SJCRH30 (cell line): ENCODE measurements at regions not wholly inside any gene's neighbourhood (a gene's known extent, or its start where the extent isn't known, plus 50 kb on each side); places are given as distances from the start of the nearest gene placed in this dataset.

Experiments used
- DNase-seq, 2 experiments: peaks; one replicate each; pipeline ENCODE4 v3.0.0-alpha.2; 2015 to 2020
- H3K27ac ChIP-seq: fragments of 250-450 bp; sonication (Bioruptor Pico); 2 replicates; pipeline ENCODE4 v1.5.1; 2020; ENCODE audit warnings: mild to moderate bottlenecking, moderate library complexity
- H3K27me3 ChIP-seq: fragments of 250-450 bp; sonication (Bioruptor Pico); 2 replicates; pipeline ENCODE4 v1.5.1; 2020; ENCODE audit warnings: mild to moderate bottlenecking, moderate library complexity
- H3K36me3 ChIP-seq: fragments of 250-450 bp; sonication (Bioruptor Pico); 2 replicates; pipeline ENCODE4 v1.5.1; 2020; ENCODE audit warnings: mild to moderate bottlenecking, moderate library complexity
- H3K4me1 ChIP-seq: fragments of 250-450 bp; sonication (Bioruptor Pico); 2 replicates; pipeline ENCODE4 v1.5.1; 2020; ENCODE audit warnings: mild to moderate bottlenecking, moderate library complexity
- H3K4me3 ChIP-seq: fragments of 250-450 bp; sonication (Bioruptor Pico); 2 replicates; pipeline ENCODE4 v1.5.1; 2020; ENCODE audit warnings: mild to moderate bottlenecking, moderate library complexity
- H3K9me3 ChIP-seq: fragments of 250-450 bp; sonication (Bioruptor Pico); replicated peaks from 2 replicates; pipeline ENCODE4 v1.5.1; 2020; ENCODE audit warnings: mild to moderate bottlenecking, moderate library complexity

DNA sequence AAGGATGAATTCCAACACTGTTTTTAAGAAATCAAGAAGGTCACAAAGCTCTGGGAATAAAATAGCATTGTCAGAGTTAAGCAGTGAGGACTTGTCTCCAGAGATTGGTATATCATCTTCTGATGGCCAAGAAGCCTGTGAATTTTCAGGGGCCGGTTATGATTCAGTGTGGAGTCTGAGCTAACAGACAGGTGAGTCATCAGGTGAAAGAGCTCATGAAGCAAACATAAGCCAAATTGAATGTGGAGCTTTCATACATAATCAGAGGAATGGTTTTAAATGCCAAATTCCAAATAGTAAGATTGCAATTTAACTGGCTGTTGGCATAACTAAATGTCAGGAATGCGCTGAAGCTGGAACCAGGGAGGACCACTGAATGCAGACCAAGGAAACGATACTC, 494.2 kb downstream of the MTRR start:
- no peaks in the 10 kb centered on the region for H3K36me3 ChIP-seq
- H3K27ac ChIP-seq = no peak overlapping the region
- no peaks in the 10 kb centered on the region for H3K4me1 ChIP-seq
- no peaks in the 10 kb centered on the region for H3K27me3 ChIP-seq
- no peak overlapping the region for H3K4me3 ChIP-seq
- DNase-seq = no peak
- no peaks in the 10 kb centered on the region for H3K9me3 ChIP-seq

DNA sequence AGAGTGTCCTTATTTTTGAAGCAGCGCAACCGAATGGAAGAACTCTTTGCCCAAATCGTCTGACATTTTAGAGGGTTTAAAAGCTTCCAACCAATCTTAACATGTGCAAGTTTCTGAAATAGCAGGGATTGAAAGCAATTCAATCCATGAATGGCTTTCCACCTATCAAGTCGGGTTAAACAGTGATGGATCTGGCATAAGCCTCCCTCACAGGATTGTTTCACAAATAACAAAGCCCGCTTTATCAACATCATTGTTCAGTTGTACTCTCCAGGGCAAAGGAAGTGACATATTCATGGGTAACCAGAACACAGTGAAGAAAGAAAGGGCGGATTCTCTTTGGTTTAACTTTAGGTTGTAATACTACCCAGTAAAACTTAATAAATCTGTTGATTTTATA, 497.3 kb downstream of the MTRR start:
- Histone ChIP-seq H3K27ac (no peak overlapping the region), H3K4me3 (no peak overlapping the region), H3K4me1 (no peaks in the 10 kb centered on the region), H3K36me3 (no peaks in the 10 kb centered on the region), H3K9me3 (no peaks in the 10 kb centered on the region), H3K27me3 (no peaks in the 10 kb centered on the region)
- DNase-seq = no peak

DNA sequence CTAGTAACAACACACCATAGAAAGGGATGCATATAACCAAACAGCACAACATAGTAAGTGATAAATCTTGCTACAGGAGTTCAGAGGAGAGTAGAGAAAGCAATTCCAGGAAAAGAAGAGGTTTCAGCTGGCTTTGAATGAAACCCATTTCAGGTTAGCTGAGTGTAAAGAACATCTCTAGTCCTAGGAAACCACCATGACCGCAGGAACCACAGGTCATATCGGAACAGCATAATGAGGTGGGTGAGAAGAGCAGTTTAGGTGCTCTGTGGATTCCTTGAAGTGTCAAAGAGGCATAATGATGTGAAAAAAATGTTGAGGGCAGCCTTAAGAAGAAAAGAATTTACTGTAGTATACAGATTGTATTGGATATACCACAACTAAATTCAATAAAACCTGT, 507.5 kb downstream of the MTRR start:
- Histone ChIP-seq H3K27ac (no peak overlapping the region), H3K4me3 (no peak overlapping the region), H3K9me3 (no peaks in the 10 kb centered on the region), H3K4me1 (no peaks in the 10 kb centered on the region), H3K27me3 (no peaks in the 10 kb centered on the region), H3K36me3 (no peaks in the 10 kb centered on the region)
- no peak for DNase-seq

DNA sequence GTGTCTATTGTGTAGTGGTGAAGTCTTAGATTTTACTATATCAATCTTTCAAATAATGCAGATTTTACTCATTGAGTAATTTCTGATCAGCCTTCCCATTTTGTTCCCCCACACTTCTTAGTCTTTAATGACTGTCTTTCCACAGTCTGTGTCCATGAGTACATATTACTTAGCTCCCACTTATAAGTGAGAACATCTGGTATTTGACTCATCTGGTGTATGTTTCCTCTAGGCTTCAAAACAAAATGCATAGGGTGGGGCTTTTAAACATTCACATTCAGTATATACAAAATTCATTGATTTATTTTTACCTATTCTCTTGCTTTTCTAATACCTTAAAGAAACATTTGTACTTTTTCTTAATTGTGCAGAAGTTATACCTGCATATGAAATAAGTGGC, 513.0 kb downstream of the MTRR start:
- no peak overlapping the region for H3K4me3 ChIP-seq
- H3K27ac ChIP-seq = no peak overlapping the region
- DNase-seq = no peak
- H3K4me1 ChIP-seq = no peaks in the 10 kb centered on the region
- no peaks in the 10 kb centered on the region for H3K36me3 ChIP-seq
- H3K9me3 ChIP-seq = no peaks in the 10 kb centered on the region
- no peaks in the 10 kb centered on the region for H3K27me3 ChIP-seq

DNA sequence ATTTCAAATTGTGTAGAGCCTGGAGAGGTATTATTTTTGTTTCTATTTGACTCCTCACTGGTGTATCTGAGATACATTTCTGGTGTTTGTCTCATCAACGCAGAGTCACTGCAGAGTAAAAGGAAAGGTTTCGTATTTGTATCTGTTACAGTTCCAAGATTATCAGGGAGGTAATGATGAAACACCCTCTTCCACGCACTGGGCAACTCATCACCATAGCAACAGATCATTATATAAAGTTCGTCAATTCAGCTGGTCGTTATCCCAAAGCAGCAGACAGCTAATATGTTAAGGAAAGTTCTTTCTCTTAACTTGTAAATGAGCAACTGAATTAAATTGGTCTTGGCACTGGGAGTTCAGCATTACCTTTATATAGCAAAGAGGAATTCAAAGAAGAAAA, 513.5 kb downstream of the MTRR start:
- Histone ChIP-seq H3K4me3 (no peak overlapping the region), H3K9me3 (no peaks in the 10 kb centered on the region), H3K27me3 (no peaks in the 10 kb centered on the region), H3K36me3 (no peaks in the 10 kb centered on the region), H3K27ac (no peak overlapping the region), H3K4me1 (no peaks in the 10 kb centered on the region)
- DNase-seq = no peak

DNA sequence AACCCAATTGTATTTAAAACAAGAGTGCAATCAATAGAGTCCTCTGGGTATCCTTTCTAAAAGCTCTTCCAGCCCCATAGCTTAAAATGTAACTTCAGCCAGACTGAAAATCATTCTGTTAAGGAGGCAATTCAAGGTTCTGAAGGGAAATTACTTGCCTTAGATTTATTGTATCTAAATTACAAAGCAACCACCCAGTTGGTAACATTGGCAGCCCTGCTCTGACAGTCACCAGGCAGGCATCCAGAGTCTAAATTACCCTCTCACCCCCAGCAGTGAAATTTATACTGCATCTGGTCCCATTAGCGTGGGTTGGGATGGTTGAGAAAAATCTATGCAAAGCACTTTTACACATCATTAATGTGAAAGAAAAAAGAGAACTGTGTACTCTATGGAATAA, 514.7 kb downstream of the MTRR start:
- Histone ChIP-seq H3K27ac (no peak overlapping the region), H3K36me3 (no peaks in the 10 kb centered on the region), H3K27me3 (no peaks in the 10 kb centered on the region), H3K4me1 (no peaks in the 10 kb centered on the region), H3K9me3 (no peaks in the 10 kb centered on the region), H3K4me3 (no peak overlapping the region)
- DNase-seq = no peak

DNA sequence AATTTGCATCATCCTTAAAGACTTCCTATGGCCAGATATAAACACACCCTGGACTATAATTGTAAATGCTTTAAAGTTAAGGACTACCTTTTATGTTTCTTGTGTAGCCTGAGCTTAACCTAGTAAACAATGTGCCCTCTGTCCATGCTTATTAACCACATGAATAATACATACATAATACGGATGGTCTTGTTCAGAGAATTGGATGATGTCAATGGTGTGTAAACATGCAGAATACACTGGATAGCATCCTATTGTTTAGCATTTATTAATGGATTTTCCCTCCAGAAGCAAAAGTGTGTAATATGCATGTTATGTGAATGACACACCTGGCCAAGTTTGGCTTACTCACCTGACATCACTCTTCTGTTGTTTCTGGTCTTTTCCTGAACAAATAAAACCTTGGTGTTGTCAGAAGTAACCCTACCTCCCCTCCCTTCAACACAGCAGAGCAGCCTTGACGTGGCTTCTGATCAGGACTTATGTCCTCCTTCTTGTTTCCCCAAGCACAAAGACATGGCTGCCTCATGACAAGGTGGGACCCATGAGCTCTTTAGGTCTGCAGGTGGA, 517.9 kb downstream of the MTRR start:
- Histone ChIP-seq H3K27ac (no peak overlapping the region), H3K4me1 (no peaks in the 10 kb centered on the region), H3K9me3 (no peaks in the 10 kb centered on the region), H3K27me3 (no peaks in the 10 kb centered on the region), H3K36me3 (no peaks in the 10 kb centered on the region), H3K4me3 (no peak overlapping the region)
- no peak for DNase-seq

DNA sequence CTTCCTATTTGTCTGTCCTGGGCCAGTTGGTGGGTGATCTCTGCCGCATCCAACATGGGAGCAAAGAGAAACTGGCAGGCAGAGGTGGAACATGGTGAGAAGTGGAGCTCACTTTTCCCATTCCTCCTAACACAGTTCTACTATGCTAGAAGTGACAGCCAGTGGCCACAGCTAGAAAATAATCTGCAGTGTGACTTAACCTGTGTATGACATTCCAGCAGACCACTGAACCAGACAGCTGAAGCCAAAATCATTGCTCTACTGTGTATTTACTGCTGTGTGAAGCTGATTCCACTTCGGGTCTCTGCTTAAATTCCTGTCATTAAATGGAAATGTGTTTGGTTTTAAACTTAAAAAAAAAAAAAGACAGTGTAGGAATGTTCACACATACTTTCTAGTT, 523.0 kb downstream of the MTRR start:
- Histone ChIP-seq H3K27me3 (no peaks in the 10 kb centered on the region), H3K4me1 (no peaks in the 10 kb centered on the region), H3K27ac (no peak overlapping the region), H3K36me3 (no peaks in the 10 kb centered on the region), H3K9me3 (no peaks in the 10 kb centered on the region), H3K4me3 (no peak overlapping the region)
- no peak for DNase-seq

DNA sequence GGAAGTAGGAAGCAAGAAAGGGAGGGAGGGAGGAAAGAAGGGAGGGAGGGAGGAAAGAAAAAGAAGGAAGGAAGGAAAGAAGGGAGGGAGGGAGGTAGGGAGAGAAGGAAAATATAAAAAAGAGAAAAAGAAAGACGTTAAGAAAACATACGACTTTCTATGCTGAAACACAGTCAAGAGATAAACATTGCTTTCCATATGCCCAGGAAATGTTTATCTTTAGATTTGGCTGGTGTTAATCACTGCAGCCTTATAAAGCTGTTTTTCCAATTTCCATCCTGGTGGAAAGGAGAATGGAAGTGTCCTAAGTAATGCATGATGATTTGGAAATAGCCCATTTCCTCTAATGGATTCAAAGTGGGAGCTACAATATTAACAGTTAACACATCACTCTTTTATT, 524.3 kb downstream of the MTRR start:
- H3K4me3 ChIP-seq = no peak overlapping the region
- H3K27me3 ChIP-seq = no peaks in the 10 kb centered on the region
- DNase-seq = no peak
- no peaks in the 10 kb centered on the region for H3K4me1 ChIP-seq
- no peak overlapping the region for H3K27ac ChIP-seq
- H3K9me3 ChIP-seq = no peaks in the 10 kb centered on the region
- H3K36me3 ChIP-seq = no peaks in the 10 kb centered on the region

DNA sequence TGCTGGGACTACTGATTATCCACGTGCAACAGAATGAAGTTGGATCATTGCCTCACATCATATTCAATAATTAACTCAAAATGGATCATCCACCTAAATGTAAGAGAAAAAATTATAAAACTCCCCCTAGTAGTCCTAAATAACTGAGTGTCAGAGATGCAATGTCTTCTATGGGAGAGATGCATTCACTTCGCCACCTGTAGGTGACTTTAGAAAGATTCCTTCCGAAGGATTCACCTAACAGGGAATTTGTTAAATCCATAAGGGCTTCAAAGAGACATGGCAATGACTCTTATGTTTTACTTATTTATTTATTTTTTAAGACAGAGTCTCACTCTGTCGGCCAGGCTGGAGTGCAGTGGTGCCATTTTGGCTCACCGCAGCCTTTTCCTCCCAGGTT, 526.0 kb downstream of the MTRR start:
- no peaks in the 10 kb centered on the region for H3K4me1 ChIP-seq
- H3K36me3 ChIP-seq = no peaks in the 10 kb centered on the region
- no peak for DNase-seq
- H3K9me3 ChIP-seq = no peaks in the 10 kb centered on the region
- no peaks in the 10 kb centered on the region for H3K27me3 ChIP-seq
- no peak overlapping the region for H3K4me3 ChIP-seq
- no peak overlapping the region for H3K27ac ChIP-seq

DNA sequence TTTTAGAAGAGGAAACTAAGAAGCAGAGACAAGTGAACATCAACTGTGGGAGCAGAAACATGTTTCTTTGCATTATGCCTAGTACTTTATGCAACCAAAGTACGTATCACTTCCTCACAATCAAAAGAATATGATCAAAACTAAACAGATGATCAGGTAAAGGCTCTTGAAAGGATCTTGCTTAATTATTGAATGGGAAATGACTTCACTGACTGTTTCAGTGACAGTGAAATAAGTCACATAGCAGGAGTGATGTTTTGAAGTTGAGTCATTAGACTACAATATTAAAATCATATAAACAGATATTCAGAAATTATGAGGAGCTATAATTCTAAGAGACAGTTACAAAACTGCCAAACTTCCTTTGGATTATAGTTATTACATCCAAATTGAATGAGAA, 527.3 kb downstream of the MTRR start:
- DNase-seq = no peak

DNA sequence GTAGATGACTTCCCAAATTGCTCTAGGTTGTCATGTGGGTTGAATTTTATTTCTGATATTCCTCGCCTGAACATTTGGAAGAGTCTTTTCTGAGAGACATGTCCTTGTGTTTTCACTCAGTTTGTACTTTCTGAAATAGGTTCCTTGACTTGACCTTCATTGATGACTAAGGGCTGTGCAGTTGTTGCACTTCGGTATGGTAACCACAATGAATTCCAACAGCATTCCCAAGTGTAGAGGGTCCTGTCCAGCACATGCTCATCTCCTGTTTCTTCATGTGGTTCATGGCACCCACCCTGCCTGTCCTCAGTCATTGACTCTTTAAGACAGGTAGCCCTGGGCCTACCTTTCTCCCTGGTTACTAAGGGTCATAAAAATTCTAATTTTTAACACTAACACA, 527.8 kb downstream of the MTRR start:
- H3K4me3 ChIP-seq = no peak overlapping the region
- no peaks in the 10 kb centered on the region for H3K36me3 ChIP-seq
- no peaks in the 10 kb centered on the region for H3K9me3 ChIP-seq
- H3K27me3 ChIP-seq = no peaks in the 10 kb centered on the region
- DNase-seq = no peak
- H3K4me1 ChIP-seq = no peaks in the 10 kb centered on the region
- no peak overlapping the region for H3K27ac ChIP-seq

More for the DNA sequence above, 527.3 kb downstream of the MTRR start:
- no peaks in the 10 kb centered on the region for H3K36me3 ChIP-seq
- H3K27me3 ChIP-seq = no peaks in the 10 kb centered on the region
- H3K27ac ChIP-seq = no peak overlapping the region
- no peak overlapping the region for H3K4me3 ChIP-seq
- H3K9me3 ChIP-seq = no peaks in the 10 kb centered on the region
- no peaks in the 10 kb centered on the region for H3K4me1 ChIP-seq

DNA sequence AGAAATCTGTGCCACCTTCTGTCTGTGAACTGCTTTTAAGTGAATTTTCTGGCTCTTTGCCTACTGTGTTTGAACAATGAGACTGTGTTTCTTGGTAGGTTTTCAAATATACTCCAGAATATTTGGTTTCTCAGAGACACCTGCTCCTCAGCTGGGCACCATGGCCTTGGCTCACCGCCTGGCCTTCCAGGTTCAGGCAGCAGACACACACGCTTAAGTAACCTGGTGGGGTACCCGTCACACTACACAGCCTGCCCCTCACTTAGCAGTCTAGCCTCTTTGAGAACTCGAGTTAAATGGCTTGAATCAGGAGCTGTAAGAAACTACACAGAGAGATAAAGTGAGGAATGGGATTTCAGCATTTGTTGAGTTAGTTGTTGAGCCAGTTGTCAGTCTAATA, 530.5 kb downstream of the MTRR start:
- H3K4me1 ChIP-seq = no peaks in the 10 kb centered on the region
- no peak overlapping the region for H3K4me3 ChIP-seq
- H3K27ac ChIP-seq = no peak overlapping the region
- H3K9me3 ChIP-seq = no peaks in the 10 kb centered on the region
- no peaks in the 10 kb centered on the region for H3K36me3 ChIP-seq
- no peak for DNase-seq
- no peaks in the 10 kb centered on the region for H3K27me3 ChIP-seq

DNA sequence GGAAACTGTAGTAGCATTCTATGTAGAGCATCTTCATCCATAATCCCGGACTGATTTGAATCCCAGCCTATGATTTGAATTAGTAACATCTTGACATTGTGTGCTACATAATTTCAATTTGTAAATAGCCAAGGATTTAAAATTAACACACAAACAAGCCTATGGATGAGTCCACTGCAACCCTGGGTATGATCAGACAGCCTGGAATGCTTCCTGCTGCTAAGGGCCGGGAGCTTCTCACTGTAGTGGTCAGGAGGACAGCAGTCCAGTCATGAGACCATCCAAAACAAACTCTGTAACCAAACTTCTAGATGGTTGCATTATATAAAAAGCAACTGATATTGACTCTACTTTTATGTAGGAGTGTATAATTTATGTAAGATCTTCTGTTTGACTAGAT, 539.3 kb downstream of the MTRR start:
- no peaks in the 10 kb centered on the region for H3K36me3 ChIP-seq
- no peak for DNase-seq
- no peak overlapping the region for H3K27ac ChIP-seq
- no peak overlapping the region for H3K4me3 ChIP-seq
- H3K9me3 ChIP-seq = no peaks in the 10 kb centered on the region
- no peaks in the 10 kb centered on the region for H3K27me3 ChIP-seq
- H3K4me1 ChIP-seq = no peaks in the 10 kb centered on the region

DNA sequence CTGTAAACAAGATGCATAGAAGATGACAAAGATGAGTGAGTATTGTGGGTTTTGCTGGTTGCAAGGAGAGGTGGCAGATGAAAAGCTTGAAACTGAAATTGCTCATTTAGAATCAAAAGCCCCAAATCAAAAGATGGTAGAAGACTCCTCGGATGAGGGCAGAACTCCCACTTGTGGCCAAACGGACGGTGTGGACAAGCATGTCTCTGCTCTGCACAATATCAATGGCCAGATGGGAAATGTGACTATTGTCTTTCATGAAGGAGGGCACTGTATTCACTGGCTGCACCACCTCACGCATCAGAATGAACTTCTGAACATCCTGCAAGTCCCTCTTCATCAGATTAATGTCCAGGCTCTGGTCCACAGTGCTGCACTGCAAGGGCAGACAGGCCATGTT, 541.7 kb downstream of the MTRR start:
- Histone ChIP-seq H3K4me1 (no peaks in the 10 kb centered on the region), H3K9me3 (no peaks in the 10 kb centered on the region), H3K27ac (no peak overlapping the region), H3K27me3 (no peaks in the 10 kb centered on the region), H3K4me3 (no peak overlapping the region), H3K36me3 (no peaks in the 10 kb centered on the region)
- DNase-seq = no peak

DNA sequence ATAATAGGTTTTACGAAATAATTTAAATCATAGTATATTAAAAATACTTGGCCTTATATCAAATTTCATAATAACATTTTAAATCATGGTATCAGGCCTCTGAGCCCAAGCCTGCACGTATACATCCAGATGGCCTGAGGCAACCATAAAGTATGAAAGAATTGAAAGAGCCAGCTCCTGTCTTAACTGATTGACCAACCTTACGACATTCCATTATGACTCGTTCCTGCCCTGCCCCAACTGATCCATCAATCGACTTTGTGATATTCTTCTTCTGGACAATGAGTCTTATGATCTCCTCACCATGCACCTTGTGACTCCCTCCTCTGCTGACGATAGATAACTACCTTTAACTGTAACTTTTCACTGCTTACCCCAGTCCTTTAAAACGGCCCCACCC, 545.0 kb downstream of the MTRR start:
- no peak overlapping the region for H3K27ac ChIP-seq
- no peak for DNase-seq
- H3K36me3 ChIP-seq = no peaks in the 10 kb centered on the region
- H3K27me3 ChIP-seq = no peaks in the 10 kb centered on the region
- H3K9me3 ChIP-seq = no peaks in the 10 kb centered on the region
- no peaks in the 10 kb centered on the region for H3K4me1 ChIP-seq
- H3K4me3 ChIP-seq = no peak overlapping the region
